Fibroblast of skin of left biceps (primary cell): ENCODE measurements at regions not wholly inside any gene's neighbourhood (a gene's known extent, or its start where the extent isn't known, plus 50 kb on each side); places are given as distances from the start of the nearest gene placed in this dataset.

ENCODE experiments used
- DNase-seq, 2 experiments: peaks; one replicate each; pipeline ENCODE4 v3.0.0-alpha.2; 2013; ENCODE audit warnings: low read depth in 2 of 2

GRCh38 chr2:138175066-138175465 lies 210.8 kb downstream of the HNMT start:
- DNase-seq: no peak

- no peak for DNase-seq
Measured at GRCh38 chr2:138176862-138177439, 212.7 kb downstream of the HNMT start.

DNA sequence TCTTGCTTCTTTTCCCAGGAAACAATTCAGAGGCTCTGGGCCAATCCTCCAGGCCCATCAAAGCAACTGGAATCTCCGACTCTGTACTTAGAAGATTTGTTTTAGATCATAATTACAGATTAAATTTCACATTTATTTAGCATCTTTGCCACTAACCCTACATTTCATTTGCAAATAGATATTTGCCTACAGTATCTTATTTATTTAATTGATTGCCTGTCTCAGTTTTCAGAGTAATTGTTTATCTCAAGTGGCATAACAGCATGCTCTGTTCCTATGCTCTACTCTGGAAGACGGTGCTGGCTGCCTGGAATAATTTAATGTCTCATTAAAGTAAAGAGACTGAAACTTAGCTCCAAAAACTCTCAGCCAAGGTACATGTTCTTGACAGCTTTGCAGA lies 213.4 kb downstream of the HNMT start:
- DNase-seq: no peak

- DNase-seq: no peak
Measured at GRCh38 chr2:138180692-138181386, 216.6 kb downstream of the HNMT start.

- DNase-seq: no peak
Measured at GRCh38 chr2:138182250-138182936, 218.1 kb downstream of the HNMT start.

DNA sequence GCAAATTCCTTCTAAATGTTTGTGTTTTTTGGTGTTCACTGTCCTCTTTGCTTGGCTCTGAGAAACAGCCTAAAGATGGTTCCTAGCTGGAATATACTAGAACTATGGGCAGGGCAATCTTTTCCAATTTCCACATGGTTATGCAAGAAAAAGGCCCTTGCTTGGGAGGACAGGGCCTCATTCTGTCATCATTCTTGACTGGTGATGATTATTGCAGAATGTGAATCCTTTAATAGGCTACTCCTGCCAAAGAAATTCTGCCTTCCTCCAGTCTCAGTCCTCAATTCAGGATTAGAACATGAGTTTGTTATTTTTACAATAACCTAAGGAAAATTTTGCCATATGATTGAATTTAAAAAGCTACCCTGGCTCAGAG lies 218.7 kb downstream of the HNMT start:
- no peak for DNase-seq

- no peak for DNase-seq
Measured at GRCh38 chr2:138183705-138184104, 219.4 kb downstream of the HNMT start.

DNA sequence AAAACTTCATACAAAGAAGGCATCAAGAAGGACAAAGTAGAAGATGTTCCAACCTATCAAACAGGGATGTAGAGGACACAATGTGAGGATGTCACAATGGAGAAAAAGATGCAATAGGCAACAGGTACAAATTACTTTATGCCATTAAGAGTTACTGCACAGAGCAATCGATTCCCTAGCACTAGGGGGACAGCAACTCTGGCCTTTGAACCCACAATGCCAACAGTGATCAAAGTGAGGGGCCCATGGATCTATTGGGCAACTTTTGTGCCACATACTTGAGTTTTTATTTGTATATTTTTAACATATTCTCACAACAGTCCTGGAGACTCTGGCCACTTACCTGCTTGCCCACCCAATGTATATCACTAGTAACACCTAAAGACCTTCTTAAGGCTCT lies 220.2 kb downstream of the HNMT start:
- DNase-seq: no peak

- no peak for DNase-seq
Measured at GRCh38 chr2:138185827-138186226, 221.6 kb downstream of the HNMT start.

- DNase-seq: no peak
Measured at GRCh38 chr2:138187221-138187620, 222.9 kb downstream of the HNMT start.

- no peak for DNase-seq
Measured at GRCh38 chr2:138190999-138191398, 226.7 kb downstream of the HNMT start.

DNA sequence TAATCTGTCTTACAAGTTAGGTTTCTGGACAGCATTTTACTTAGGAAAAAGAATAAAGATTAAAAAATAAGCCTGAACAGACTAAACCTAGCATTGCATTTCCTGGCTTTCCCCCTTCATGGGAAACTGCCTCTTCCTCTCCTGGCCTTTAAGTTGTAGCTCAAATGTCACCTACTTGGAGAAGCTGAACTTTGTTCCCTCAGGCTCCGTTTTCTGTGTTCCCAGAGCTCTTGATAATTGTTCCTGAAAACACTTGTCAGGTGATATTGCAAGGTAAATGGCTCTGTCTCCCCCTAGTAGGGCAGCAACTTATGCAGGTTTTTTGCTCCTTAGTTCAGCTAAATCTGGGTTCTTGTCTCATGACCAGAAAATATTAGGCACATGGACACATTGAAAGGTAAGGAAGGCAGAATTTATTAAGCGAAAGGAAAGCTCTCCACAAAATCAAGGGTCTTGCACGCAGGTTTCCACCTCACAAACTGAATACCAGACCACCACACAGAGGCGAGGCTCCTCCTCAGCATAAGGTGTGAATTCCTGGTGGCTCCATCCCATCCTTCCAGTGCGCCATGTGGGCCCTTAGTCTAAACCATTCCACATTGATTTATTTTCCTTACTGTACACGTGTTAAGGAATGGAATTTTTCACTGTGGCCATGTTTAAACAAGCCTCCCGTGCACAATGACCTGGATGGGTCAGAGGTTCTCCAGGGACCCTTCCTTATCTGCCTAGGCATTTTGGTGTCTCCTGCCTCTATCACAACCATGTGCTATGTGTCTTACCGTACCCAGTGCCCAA lies 229.3 kb downstream of the HNMT start:
- DNase-seq: no peak

DNA sequence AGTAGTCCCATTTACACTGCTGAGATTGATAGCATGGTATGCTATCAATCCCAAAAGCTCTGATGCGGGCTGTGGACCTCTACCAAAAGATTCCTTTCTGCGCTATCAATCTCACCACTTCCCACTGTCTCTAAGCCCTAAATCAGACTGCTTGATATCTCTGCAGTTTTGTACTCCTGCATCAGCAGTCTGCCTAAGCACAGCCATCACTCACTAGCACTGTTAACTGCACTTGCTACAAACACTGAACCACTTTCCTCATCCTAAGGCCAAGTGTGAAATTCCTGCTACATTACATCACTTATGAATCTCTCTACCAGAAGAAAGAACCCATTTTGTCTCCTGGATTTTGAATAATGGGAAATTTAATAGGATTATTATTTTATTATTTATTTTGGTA lies 237.0 kb downstream of the HNMT start:
- no peak for DNase-seq

DNA sequence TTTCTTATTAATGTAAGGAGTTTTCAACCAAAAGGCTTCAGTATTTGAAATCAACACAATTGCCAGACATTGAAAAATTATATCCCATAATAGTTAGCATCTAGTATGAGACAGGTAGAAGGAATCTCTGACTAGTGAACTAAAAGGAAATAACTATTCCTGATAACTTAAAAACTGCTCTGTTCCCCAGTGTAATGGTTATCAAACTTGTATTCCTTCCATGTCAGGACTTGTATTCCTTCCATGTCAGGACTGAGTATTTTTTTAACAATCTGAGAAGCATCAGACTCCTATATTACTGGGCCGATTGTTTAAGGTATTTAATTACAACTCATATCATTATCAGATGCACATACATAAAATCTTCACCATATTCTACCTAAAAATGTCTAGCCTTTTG lies 238.5 kb downstream of the HNMT start:
- no peak for DNase-seq

DNA sequence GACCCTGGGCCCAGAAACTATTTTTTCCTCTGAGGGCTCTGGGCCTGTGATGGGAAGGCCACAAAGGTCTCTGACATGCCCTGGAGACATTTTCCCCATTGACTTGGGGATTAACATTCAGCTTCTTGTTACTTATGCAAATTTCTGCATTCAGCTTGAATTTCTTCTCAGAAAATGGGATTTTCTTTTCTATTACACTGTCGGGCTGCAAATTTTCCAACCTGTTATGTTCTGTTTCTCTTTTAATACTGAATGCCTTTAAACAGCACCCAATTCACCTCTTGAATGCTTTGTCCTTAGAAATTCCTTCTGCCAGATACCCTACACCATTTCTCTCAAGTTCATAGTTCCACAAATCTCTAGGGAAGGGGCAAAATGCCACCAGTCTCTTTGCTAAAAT lies 241.0 kb downstream of the HNMT start:
- DNase-seq: no peak

DNA sequence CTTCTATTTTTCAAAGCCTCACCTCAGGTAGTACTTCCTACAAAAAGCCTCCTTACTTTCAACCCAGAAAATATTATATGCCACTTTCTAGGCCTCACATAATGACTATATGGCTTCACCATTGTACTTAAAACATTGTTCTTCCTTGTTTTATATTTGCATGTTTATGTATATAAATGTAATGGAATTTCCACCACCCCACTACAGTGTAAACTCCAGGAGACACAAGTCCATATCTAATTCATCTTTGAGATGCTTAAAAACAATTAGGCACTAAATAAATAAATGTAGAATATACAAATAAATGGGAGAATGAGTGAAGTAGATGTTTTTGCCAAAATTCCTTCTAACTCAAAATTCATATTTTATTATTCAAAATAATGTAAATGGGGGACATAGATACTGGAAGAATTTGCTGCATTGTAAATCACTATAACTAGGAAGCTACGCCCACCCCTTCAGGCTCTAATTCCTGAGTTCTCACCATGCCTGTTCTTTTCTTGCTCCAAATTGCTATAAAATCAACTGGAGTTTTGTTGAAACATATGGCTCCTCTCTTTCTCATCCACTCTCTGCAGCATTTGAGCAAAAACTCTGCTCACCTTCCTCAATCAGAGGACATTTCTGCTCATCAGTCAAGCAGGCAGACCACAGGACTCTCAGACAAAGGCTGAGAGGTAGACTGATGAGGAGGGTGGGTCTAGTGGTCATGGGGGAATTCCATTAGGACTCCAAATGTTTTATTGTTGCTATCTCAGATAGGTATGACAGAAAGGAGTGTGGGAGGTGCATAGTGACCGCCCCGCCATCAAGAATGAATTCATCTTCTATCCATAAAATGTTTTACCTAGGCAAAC lies 243.0 kb downstream of the HNMT start:
- no peak for DNase-seq

DNA sequence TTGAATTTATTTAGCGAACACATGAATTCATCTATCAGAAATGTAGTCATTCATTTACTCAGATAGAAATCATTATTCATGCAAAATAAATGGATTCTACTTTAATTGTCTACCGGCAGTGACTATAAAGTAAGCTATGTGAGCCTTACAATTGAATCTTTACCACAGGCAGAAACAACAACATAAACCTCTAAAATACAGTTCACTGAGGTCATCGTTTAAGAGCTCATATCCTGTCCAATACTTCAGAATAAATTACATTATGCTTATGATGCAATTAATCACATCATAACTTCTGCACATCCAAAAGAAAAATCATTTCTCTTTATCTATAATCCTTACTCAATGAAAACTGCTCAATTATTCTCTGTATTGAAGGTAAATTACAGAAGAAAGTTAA lies 244.7 kb downstream of the HNMT start:
- DNase-seq: no peak

DNA sequence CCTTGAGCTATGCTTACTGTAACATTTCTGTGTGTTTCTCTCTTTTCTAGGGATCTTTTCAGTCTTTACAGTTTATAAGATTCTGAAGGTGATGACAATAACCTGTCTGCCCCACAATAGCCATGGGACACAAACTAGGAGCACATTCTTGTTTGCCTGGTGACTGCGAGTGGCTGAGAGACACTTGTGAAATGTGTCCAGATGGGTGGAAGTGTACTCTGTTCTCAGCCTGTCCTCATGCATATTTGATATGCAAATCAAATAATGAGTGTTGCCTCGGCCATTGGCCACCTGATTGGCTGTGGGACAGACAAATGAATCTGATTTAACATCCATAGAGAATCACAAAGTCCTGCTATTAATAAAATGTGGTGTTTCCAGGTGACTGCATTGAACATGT lies 246.2 kb downstream of the HNMT start:
- no peak for DNase-seq

- no peak for DNase-seq
Measured at GRCh38 chr2:138212434-138212833, 248.2 kb downstream of the HNMT start.

DNA sequence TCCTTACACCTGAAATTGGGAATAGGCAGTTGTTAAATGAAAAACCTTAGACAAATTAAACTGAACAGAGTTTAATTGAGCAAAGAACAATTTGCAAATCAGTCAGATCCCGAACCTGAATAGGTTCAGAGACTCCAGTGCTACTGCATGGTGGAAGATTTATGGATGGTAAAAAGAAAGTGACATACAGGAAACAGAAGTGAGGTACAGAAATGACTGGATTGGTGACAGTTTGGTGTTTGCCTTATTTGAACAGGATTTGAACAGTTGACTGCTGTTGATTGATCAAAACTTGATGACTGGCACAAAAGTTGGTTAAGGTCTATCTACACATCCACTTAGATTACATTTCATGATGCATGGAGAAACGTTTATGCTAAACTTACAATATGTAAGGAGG lies 248.8 kb downstream of the HNMT start:
- no peak for DNase-seq

DNA sequence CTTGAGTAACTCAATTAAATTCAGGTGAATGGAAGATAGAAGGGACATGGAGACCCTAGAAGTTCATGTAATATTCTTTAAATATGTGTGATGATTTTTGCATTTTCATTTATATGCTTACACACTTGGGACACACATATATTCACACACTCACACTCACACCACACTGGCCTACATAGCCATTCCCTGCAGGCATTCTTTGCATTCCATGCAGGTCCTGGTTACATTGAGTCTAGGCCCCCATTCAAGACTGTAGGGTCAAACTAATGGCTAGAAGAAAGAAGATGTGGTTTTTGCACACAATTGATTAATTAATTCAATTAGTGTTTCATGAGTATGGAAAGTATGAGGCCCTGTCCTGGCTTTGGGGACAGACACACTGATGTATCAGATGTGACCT lies 249.4 kb downstream of the HNMT start:
- no peak for DNase-seq

DNA sequence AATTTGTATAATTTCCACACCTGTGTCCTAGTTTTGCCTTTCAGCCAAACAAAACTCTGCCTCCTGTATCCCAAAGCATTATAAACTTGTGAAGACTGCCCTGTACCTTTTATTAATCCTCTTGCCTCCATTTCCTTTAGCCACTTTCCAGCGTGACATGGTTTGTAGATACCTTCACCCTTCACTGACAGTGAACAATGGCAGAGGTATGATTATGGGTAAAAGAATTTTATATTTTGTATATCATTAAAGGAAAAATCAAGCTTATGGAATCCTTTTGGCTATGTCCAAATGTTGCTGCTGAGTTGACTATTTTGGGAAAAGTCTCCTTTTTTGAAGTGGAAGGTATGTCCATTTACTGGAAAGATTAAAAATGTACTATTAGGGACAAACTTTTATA lies 251.7 kb downstream of the HNMT start:
- no peak for DNase-seq
